GM12878 (cell line): ENCODE measurements at regions not wholly inside any gene's neighbourhood (a gene's known extent, or its start where the extent isn't known, plus 50 kb on each side); places are given as distances from the start of the nearest gene placed in this dataset.

Experiments used
- ATAC-seq: fragments of 200-7000 bp; cut with Tn5 transposase; 3 replicates; pipeline ENCODE4 v1.9.1; 2020; ENCODE audit warnings: mild to moderate bottlenecking, moderate library complexity
- BruUV-seq: library from RNA; stranded (reverse); fragments of 400-500 nt; replicated peaks from 2 replicates; lab custom pipeline; 2021; lab: Mats Ljungman, UMichigan
- CTCF ChIA-PET: fragments of 300-600 bp; sonication (Branson Sonifier 250); formaldehyde crosslinking; extraction: SDS; loops from one replicate; lab custom pipeline; 2021; ENCODE audit warnings: inconsistent platforms; lab: Yijun Ruan, JAX
- POLR2A ChIA-PET: fragments of 350-600 bp; formaldehyde crosslinking; extraction: SDS; loops from one replicate; lab custom pipeline; 2021; ENCODE audit warnings: inconsistent platforms; lab: Charles Lee
- RAD21 ChIA-PET: fragments of 300-600 bp; sonication (Branson Sonifier 250); formaldehyde crosslinking; loops from one replicate; lab custom pipeline; 2023; ENCODE audit warnings: antibody characterized with exemption; ENCODE audit not compliant: unreplicated experiment; lab: Charles Lee
- SMC1A ChIA-PET: fragments of 300-600 bp; sonication (Branson Sonifier 250); formaldehyde crosslinking; loops from one replicate; lab custom pipeline; 2023; ENCODE audit not compliant: unreplicated experiment, uncharacterized antibody; lab: Charles Lee
- DNase-seq: peaks from one replicate; pipeline ENCODE4 v3.0.0-alpha.2; 2011; ENCODE audit warnings: low read depth, low spot score
- FAIRE-seq: peaks from 3 replicates; lab custom pipeline; 2011; peaks lifted over from hg19 to GRCh38; lab: Jason Lieb, UNC
- H2AFZ ChIP-seq: 2 replicates; pipeline ENCODE4 v1.6.0; 2011; ENCODE audit warnings: low read depth, low read length, control low read depth; ENCODE audit not compliant: control insufficient read depth
- H3K27ac ChIP-seq: 2 replicates; pipeline ENCODE4 v1.5.1; 2011; ENCODE audit warnings: control low read depth; ENCODE audit not compliant: control insufficient read depth, insufficient read depth
- H3K27me3 ChIP-seq, 2 experiments: replicated peaks in 1 of 2; 2 replicates each; pipeline versions ENCODE4 v1.6.0 to v1.6.1; 2011; ENCODE audit warnings: low read length in 1 of 2; ENCODE audit not compliant: control insufficient read depth in 2 of 2, insufficient read depth in 2 of 2
- H3K36me3 ChIP-seq, 2 experiments: 2 replicates each; pipeline ENCODE4 v1.5.1; 2011; ENCODE audit warnings: low read length in 1 of 2; ENCODE audit not compliant: control insufficient read depth in 2 of 2, insufficient read depth in 2 of 2
- H3K4me1 ChIP-seq: 2 replicates; pipeline ENCODE4 v1.6.1; 2011; ENCODE audit warnings: mild to moderate bottlenecking, low read length, moderate library complexity, mixed read lengths; ENCODE audit not compliant: control insufficient read depth, insufficient read depth
- H3K4me2 ChIP-seq: 2 replicates; pipeline ENCODE4 v1.6.0; 2011; ENCODE audit warnings: control low read depth; ENCODE audit not compliant: control insufficient read depth, insufficient read depth
- H3K4me3 ChIP-seq: fragments of 200-600 bp; sonication (generic); 2 replicates; pipeline ENCODE4 v1.5.1; 2016
- H3K79me2 ChIP-seq: 2 replicates; pipeline ENCODE4 v1.6.0; 2011; ENCODE audit warnings: low read length; ENCODE audit not compliant: control insufficient read depth, insufficient read depth
- H3K9ac ChIP-seq: 2 replicates; pipeline ENCODE4 v1.8.0; 2011; ENCODE audit warnings: low read length, control low read depth, mixed read lengths; ENCODE audit not compliant: control insufficient read depth, insufficient read depth
- H3K9me3 ChIP-seq: replicated peaks from 3 replicates; pipeline ENCODE4 v1.5.1; 2011; ENCODE audit warnings: mild to moderate bottlenecking, low read length; ENCODE audit not compliant: control insufficient read depth, insufficient read depth
- H4K20me1 ChIP-seq: 2 replicates; pipeline ENCODE4 v1.6.0; 2011; ENCODE audit not compliant: control insufficient read depth, insufficient read depth
- BMI1 ChIP-seq: fragments of 450-650 bp; IDR thresholded peaks from 2 replicates; pipeline ENCODE4 v1.6.1; 2016; ENCODE audit warnings: mild to moderate bottlenecking, moderate library complexity, borderline replicate concordance
- CREM ChIP-seq: IDR thresholded peaks from 2 replicates; pipeline ENCODE4 v1.6.1; 2014; ENCODE audit warnings: antibody characterized with exemption, low read depth
- EP300 ChIP-seq, 2 experiments: fragments of 150-350 bp in 1 of 2; IDR thresholded peaks; 2 replicates each; pipeline ENCODE4 v1.6.1; 2011 to 2012; ENCODE audit warnings: low read depth in 2 of 2, low read length in 2 of 2, borderline replicate concordance in 1 of 2, improper control_type of control experiment in 1 of 2, inconsistent platforms in 1 of 2; ENCODE audit not compliant: control insufficient read depth in 1 of 2
- HCFC1 ChIP-seq: fragments of 150-350 bp; IDR thresholded peaks from 2 replicates; pipeline ENCODE4 v1.6.1; 2014; ENCODE audit warnings: low read length
- KLF5 ChIP-seq: fragments of 450-650 bp; IDR thresholded peaks from 2 replicates; pipeline ENCODE4 v1.6.1; 2014; ENCODE audit warnings: mild to moderate bottlenecking; ENCODE audit not compliant: partially characterized antibody
- POLR2AphosphoS5 ChIP-seq: IDR thresholded peaks from 2 replicates; pipeline ENCODE4 v1.6.1; 2011; ENCODE audit warnings: mild to moderate bottlenecking, low read length, inconsistent platforms
- RFX5 ChIP-seq: IDR thresholded peaks from 2 replicates; pipeline ENCODE4 v1.6.1; 2011; ENCODE audit warnings: low read depth, low read length, improper control_type of control experiment
- SP1 ChIP-seq: IDR thresholded peaks from one replicate; pipeline ENCODE4 v1.6.1; 2011; ENCODE audit warnings: low read depth, low read length
- SPI1 ChIP-seq: IDR thresholded peaks from 2 replicates; pipeline ENCODE4 v1.6.1; 2011; ENCODE audit warnings: low read depth, mild to moderate bottlenecking, low read length, moderate library complexity, borderline replicate concordance; ENCODE audit not compliant: insufficient read depth
- SREBF1 ChIP-seq: IDR thresholded peaks from 2 replicates; pipeline ENCODE4 v1.6.1; 2012; ENCODE audit warnings: mild to moderate bottlenecking, low read length
- ZNF24 ChIP-seq: fragments of 450-650 bp; IDR thresholded peaks from 2 replicates; pipeline ENCODE4 v1.6.1; 2017; ENCODE audit warnings: antibody characterized with exemption, mild to moderate bottlenecking
- WGBS: methylation state at CpG from one replicate; pipeline ENCODE4 v1.1.6; 2016; ENCODE audit warnings: low lambda C conversion rate; ENCODE audit not compliant: insufficient replicate concordance, insufficient coverage; ENCODE audit errors: missing lambda C conversion rate; 5-methylcytosine and 5-hydroxymethylcytosine counted together
- in situ Hi-C: fragments of 300-500 bp; cut with MboI; formaldehyde crosslinking; loops from 9 replicates; pipeline ENCODE4 v1.14.3; 2018; ENCODE audit warnings: mixed read lengths
- intact Hi-C: fragments of 100-400 bp; cut with micrococcal nuclease; formaldehyde crosslinking; loops from one replicate; pipeline ENCODE4 v1.14.2; 2022; ENCODE audit not compliant: unreplicated experiment
- TF ChIP-seq, protein P1 (sequence below): fragments of 450-650 bp; IDR thresholded peaks from 2 replicates; pipeline ENCODE4 v1.6.1; 2017; ENCODE audit warnings: borderline replicate concordance
- TF ChIP-seq, protein P2 (sequence below): IDR thresholded peaks from 2 replicates; pipeline ENCODE4 v1.6.1; 2011; ENCODE audit warnings: borderline replicate concordance, low read depth, mild to moderate bottlenecking, moderate library complexity, low read length; ENCODE audit not compliant: insufficient read depth, poor library complexity, severe bottlenecking
- TF ChIP-seq, protein P3 (sequence below): IDR thresholded peaks from 2 replicates; pipeline ENCODE4 v1.6.1; 2012; ENCODE audit warnings: low read length, inconsistent platforms
- TF ChIP-seq, protein P4 (sequence below): fragments of 450-650 bp; formaldehyde crosslinking; IDR thresholded peaks from 2 replicates; pipeline ENCODE4 v1.4.0; 2020; ENCODE audit warnings: mild to moderate bottlenecking, moderate library complexity

DNA sequence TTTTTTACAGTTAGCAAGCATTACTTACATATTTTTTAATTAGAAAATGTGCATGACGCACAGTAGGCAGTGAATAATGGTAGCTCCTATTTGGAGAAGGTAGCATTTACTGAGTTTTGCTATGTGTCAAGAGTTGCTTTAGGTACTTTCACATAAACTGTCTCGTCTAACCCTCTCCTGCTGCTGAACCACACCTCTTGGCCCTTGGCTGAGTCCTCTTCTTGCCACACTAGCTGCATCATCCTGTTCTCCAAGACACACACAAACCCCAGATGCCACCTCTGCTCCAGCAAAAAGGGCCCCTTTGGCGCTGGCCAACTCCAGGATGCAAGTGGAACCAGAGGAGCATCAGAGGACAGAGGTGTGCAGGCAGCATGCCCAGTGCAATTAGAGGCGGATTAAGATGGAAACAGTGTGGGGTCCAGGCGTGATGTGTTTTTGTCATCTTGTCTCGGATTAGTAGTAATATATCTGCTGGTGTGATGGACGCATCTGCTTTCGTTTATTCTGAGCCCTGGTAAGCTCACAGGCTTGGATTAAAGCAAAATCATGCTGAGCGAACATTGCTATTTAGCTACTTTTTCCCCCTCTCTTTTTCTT lies 367.0 kb upstream of the CADM1 start:
- intact Hi-C loops: loop anchor here (2.0 to 10.0 kb wide), 4 partner anchors 48 to 404 kb away; no protein-coding TSS in a partner anchor
- RAD21 ChIA-PET: interaction anchor here (1.4 to 9.5 kb wide), 6 partner anchors 39 to 206 kb away, joined by 6 to 198 read pairs (median 33); no protein-coding TSS in a partner anchor
- TF ChIP-seq KLF5: no peak
- no peak for TF ChIP-seq ZNF24
- TF ChIP-seq SREBF1: no peak
- TF ChIP-seq SPI1: no peak
- TF ChIP-seq HCFC1: no peak
- TF ChIP-seq, protein P1, sequence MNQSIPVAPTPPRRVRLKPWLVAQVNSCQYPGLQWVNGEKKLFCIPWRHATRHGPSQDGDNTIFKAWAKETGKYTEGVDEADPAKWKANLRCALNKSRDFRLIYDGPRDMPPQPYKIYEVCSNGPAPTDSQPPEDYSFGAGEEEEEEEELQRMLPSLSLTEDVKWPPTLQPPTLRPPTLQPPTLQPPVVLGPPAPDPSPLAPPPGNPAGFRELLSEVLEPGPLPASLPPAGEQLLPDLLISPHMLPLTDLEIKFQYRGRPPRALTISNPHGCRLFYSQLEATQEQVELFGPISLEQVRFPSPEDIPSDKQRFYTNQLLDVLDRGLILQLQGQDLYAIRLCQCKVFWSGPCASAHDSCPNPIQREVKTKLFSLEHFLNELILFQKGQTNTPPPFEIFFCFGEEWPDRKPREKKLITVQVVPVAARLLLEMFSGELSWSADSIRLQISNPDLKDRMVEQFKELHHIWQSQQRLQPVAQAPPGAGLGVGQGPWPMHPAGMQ: no peak
- TF ChIP-seq, protein P2, sequence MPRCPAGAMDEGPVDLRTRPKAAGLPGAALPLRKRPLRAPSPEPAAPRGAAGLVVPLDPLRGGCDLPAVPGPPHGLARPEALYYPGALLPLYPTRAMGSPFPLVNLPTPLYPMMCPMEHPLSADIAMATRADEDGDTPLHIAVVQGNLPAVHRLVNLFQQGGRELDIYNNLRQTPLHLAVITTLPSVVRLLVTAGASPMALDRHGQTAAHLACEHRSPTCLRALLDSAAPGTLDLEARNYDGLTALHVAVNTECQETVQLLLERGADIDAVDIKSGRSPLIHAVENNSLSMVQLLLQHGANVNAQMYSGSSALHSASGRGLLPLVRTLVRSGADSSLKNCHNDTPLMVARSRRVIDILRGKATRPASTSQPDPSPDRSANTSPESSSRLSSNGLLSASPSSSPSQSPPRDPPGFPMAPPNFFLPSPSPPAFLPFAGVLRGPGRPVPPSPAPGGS: no peak
- TF ChIP-seq SP1: no peak
- TF ChIP-seq EP300 (IDR thresholded peaks at IDR 0.05; ENCODE audit: borderline replicate concordance in 1 of 2, control insufficient read depth in 1 of 2, low read depth in 2 of 2, low read length in 2 of 2): no peak
- TF ChIP-seq POLR2AphosphoS5: no peak
- TF ChIP-seq RFX5: no peak
- TF ChIP-seq BMI1: no peak
- TF ChIP-seq CREM: no peak
- TF ChIP-seq, protein P3, sequence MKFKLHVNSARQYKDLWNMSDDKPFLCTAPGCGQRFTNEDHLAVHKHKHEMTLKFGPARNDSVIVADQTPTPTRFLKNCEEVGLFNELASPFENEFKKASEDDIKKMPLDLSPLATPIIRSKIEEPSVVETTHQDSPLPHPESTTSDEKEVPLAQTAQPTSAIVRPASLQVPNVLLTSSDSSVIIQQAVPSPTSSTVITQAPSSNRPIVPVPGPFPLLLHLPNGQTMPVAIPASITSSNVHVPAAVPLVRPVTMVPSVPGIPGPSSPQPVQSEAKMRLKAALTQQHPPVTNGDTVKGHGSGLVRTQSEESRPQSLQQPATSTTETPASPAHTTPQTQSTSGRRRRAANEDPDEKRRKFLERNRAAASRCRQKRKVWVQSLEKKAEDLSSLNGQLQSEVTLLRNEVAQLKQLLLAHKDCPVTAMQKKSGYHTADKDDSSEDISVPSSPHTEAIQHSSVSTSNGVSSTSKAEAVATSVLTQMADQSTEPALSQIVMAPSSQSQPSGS: no peak
- TF ChIP-seq, protein P4, sequence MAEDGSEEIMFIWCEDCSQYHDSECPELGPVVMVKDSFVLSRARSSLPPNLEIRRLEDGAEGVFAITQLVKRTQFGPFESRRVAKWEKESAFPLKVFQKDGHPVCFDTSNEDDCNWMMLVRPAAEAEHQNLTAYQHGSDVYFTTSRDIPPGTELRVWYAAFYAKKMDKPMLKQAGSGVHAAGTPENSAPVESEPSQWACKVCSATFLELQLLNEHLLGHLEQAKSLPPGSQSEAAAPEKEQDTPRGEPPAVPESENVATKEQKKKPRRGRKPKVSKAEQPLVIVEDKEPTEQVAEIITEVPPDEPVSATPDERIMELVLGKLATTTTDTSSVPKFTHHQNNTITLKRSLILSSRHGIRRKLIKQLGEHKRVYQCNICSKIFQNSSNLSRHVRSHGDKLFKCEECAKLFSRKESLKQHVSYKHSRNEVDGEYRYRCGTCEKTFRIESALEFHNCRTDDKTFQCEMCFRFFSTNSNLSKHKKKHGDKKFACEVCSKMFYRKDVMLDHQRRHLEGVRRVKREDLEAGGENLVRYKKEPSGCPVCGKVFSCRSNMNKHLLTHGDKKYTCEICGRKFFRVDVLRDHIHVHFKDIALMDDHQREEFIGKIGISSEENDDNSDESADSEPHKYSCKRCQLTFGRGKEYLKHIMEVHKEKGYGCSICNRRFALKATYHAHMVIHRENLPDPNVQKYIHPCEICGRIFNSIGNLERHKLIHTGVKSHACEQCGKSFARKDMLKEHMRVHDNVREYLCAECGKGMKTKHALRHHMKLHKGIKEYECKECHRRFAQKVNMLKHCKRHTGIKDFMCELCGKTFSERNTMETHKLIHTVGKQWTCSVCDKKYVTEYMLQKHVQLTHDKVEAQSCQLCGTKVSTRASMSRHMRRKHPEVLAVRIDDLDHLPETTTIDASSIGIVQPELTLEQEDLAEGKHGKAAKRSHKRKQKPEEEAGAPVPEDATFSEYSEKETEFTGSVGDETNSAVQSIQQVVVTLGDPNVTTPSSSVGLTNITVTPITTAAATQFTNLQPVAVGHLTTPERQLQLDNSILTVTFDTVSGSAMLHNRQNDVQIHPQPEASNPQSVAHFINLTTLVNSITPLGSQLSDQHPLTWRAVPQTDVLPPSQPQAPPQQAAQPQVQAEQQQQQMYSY: no peak

More for the DNA sequence above, 367.0 kb upstream of the CADM1 start:
- Histone ChIP-seq H3K4me1 (peaks cover 53% of the 10 kb centered on the region), H4K20me1 (no peaks in the 10 kb centered on the region), H3K79me2 (no peaks in the 10 kb centered on the region), H3K27me3 (no peaks in the 10 kb centered on the region), H2AFZ (no peak overlapping the region), H3K9me3 (no peaks in the 10 kb centered on the region; the same call in 2 of the 3 replicates), H3K9ac (no peak overlapping the region), H3K4me2 (no peak overlapping the region), H3K4me3 (no peak overlapping the region), H3K27ac (no peak overlapping the region), H3K36me3 (no peaks in the 10 kb centered on the region)
- DNase-seq: no peak
- POLR2A ChIA-PET: interaction anchor here (1.1 to 7.5 kb wide), 3 partner anchors 16 to 53 kb away, joined by 3 to 122 read pairs (median 5); no protein-coding TSS in a partner anchor
- in situ Hi-C loops: no loop called here
- WGBS: 89% methylated on average over 9 of the region's 9 CpGs
- no peak for ATAC-seq
- no peak for FAIRE-seq
- no TSS peak for BruUV-seq
- CTCF ChIA-PET: interaction anchor here (1.3 to 7.3 kb wide), 9 partner anchors 13 to 205 kb away, joined by 3 to 99 read pairs (median 15); no protein-coding TSS in a partner anchor
- SMC1A ChIA-PET: interaction anchor here (1.1 to 10.2 kb wide), 13 partner anchors 24 to 204 kb away, joined by 3 to 325 read pairs (median 5); no protein-coding TSS in a partner anchor
